Aorta (tissue), 5 donors: ENCODE measurements at regions not wholly inside any gene's neighbourhood (a gene's known extent, or its start where the extent isn't known, plus 50 kb on each side); places are given as distances from the start of the nearest gene placed in this dataset.

Experiments used
- ATAC-seq: fragments of 200-7000 bp; cut with Tn5 transposase; one replicate; pipeline ENCODE4 v1.9.1; 2022; ENCODE audit warnings: moderate library complexity; ENCODE audit not compliant: low FRiP score
- DNase-seq, 2 donors: peaks; one replicate each; pipeline ENCODE4 v3.0.0-alpha.2; 2020
- H3K27ac ChIP-seq, 2 donors: one replicate each; pipeline ENCODE4 v1.5.1; 2013; ENCODE audit warnings: low read length in 2 of 2, mild to moderate bottlenecking in 2 of 2, moderate library complexity in 2 of 2, control low read depth in 1 of 2, inconsistent platforms in 1 of 2, low read depth in 1 of 2
- H3K27me3 ChIP-seq, 2 donors: one replicate each; pipeline ENCODE4 v1.6.1; 2013; ENCODE audit warnings: control low read depth in 1 of 2, low read length in 1 of 2, mild to moderate bottlenecking in 1 of 2, moderate library complexity in 1 of 2; ENCODE audit not compliant: insufficient read depth in 2 of 2, control insufficient read depth in 1 of 2
- H3K36me3 ChIP-seq, 2 donors: one replicate each; pipeline ENCODE4 v1.6.1; 2013; ENCODE audit warnings: control low read depth in 1 of 2, low read length in 1 of 2, mild to moderate bottlenecking in 1 of 2; ENCODE audit not compliant: insufficient read depth in 2 of 2, control insufficient read depth in 1 of 2
- H3K4me1 ChIP-seq, 2 donors: one replicate each; pipeline ENCODE4 v1.6.1; 2013; ENCODE audit warnings: low read length in 2 of 2, control low read depth in 1 of 2, mild to moderate bottlenecking in 1 of 2, moderate library complexity in 1 of 2; ENCODE audit not compliant: insufficient read depth in 2 of 2, control insufficient read depth in 1 of 2
- H3K4me3 ChIP-seq, 2 donors: one replicate each; pipeline ENCODE4 v1.5.1; 2013; ENCODE audit warnings: low read length in 2 of 2, control low read depth in 1 of 2, mild to moderate bottlenecking in 1 of 2
- H3K9me3 ChIP-seq: one replicate; pipeline ENCODE4 v1.6.1; 2013; ENCODE audit warnings: mild to moderate bottlenecking, low read length; ENCODE audit not compliant: control insufficient read depth
- WGBS, 2 donors: extraction: QIAGEN DNeasy Blood & Tissue Kit; methylation state at CpG; one replicate each; pipeline ENCODE4 v1.1.7; 2013; 5-methylcytosine and 5-hydroxymethylcytosine counted together
- intact Hi-C, 2 donors: fragments of 100-400 bp; cut with DNase I; formaldehyde crosslinking; loops; one replicate each; pipeline versions ENCODE4 v1.14.2 to v1.15.0; 2022
- donor health status: healthy with polysubstance abuse.
- donor health status: Bipolar disorder and iron deficiency.
- donor health status: DM: no; HTN: no; CAD: no.
- donor health status: DM: no; HTN: no; CAD: no.
- donor health status: DM: yes; HTN: yes; CAD: no.

DNA sequence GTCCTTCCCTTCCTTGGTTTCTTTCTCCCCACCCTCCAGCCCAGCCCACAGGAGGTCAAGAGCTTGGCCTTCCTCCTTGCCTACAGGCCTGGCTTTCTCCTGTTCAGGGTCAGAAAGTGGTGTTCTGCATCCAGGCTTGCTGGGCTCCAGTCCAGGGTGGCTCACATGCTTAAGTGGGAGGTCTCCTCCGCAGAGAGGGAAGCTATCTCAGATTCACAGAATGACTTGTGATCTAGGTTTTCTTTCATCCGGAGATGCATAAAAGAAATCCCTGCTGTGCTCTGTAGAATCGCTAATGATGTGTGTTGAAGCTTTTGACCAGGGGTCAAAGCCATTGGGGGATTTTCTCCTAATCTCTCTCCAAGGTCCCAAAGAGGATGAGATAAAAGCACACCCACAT, 382.3 kb upstream of the EEF2KMT start:
- ATAC-seq: no peak
- no peaks in the 10 kb centered on the region for H3K27me3 ChIP-seq
- H3K4me3 ChIP-seq: no peak overlapping the region
- intact Hi-C loops: no loop called here
- no peak for DNase-seq
- no peaks in the 10 kb centered on the region for H3K4me1 ChIP-seq
- H3K27ac ChIP-seq: no peak overlapping the region
- H3K36me3 ChIP-seq: no peaks in the 10 kb centered on the region
- 33 to 42% methylated on average over 3 of the region's 3 CpGs for WGBS, 2 donors
- H3K9me3 ChIP-seq: no peaks in the 10 kb centered on the region

DNA sequence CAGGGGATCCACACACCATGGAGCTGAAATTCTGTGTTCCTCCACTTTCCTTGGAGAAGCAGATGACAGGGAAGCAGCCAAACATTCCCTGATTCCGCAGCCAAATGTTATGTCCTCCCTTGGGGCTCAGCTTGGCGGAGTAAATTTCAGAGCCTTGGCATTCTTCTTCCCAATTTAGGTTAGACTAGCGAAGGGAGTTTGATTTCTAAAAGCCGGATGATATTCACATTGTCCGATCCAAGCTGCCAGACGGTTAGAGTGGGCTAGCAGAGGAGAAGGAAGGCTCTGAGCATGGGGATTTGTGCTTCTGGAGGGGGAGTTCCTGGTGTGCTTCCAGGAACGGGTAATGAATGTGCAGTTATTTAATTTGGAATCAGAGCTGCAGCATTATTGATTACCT, 380.4 kb upstream of the EEF2KMT start:
- 36 to 39% methylated on average over 7 of the region's 7 CpGs for WGBS, 2 donors
- no peak for ATAC-seq
- intact Hi-C loops: no loop called here
- Histone ChIP-seq H3K27ac (no peak overlapping the region), H3K4me3 (no peak overlapping the region), H3K36me3 (no peaks in the 10 kb centered on the region), H3K4me1 (no peaks in the 10 kb centered on the region), H3K9me3 (no peaks in the 10 kb centered on the region), H3K27me3 (no peaks in the 10 kb centered on the region)
- DNase-seq: no peak

DNA sequence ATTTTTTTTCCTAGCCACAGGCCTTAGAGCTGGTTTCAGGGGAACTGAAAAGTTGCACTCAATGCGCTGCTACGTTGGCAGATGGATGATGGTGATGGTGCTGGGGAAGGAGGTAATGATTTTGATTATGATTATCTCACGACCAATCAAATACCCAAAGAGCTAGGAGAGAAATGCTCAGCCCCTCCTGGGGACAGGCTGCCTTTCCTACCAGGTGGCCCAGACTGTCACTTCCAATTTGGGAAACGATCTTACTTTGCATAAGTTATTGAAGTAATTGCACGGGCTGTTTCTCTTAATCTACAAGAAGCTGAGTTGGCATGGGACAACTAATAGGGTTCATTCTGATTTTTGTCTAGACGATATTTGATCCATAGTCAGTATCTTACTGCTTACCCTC, 379.7 kb upstream of the EEF2KMT start:
- intact Hi-C loops: no loop called here
- Histone ChIP-seq H3K9me3 (no peaks in the 10 kb centered on the region), H3K27ac (no peak overlapping the region), H3K4me1 (no peaks in the 10 kb centered on the region), H3K27me3 (no peaks in the 10 kb centered on the region), H3K4me3 (no peak overlapping the region), H3K36me3 (no peaks in the 10 kb centered on the region)
- DNase-seq (no peak), ATAC-seq (no peak)
- whole genome bisulfite sequencing, 2 donors: 60 to 66% methylated on average over 6 of the region's 6 CpGs

DNA sequence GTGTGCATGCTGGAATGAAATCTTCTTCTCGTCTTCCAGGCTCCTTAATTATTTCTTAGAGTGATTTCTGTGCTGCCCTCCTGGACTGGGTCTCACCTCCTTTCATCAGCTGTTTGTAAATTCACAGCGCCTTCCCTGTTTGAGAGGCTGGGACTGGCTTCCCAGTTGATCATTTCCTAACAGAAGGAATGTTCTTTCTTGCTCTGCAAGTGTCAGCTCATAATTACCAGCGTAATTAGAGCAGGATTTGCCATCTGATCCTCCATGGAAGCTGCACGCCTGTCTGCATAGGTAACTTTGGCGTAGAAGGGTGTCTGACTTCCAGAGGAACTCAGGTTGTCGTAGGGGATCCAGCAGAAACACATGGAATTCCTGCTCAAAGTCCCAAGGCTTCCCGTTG, 375.0 kb upstream of the EEF2KMT start:
- Histone ChIP-seq H3K27ac (no peak overlapping the region), H3K4me3 (no peak overlapping the region), H3K9me3 (no peaks in the 10 kb centered on the region), H3K4me1 (no peaks in the 10 kb centered on the region), H3K36me3 (no peaks in the 10 kb centered on the region), H3K27me3 (no peaks in the 10 kb centered on the region)
- 45 to 51% methylated on average over 7 of the region's 7 CpGs for WGBS, 2 donors
- ATAC-seq (no peak), DNase-seq (no peak)
- intact Hi-C loops: no loop called here

DNA sequence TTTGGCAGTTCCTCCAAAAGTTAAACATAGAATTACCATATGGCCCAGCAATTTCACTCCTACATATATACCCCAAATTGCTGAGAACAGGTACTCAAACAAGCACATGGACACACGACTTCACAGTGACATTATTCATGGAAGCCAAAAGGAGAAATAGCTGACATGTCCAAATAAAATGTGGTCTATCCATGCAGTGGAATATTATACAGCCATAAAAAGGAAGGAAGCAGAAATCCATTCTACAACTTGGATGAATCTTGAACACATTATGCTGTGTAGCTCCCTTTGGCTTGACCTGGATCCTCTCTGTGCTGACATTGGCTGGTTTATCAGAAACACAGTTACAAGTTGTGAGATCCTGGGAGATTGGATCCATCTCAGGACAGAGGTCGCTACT, 370.9 kb upstream of the EEF2KMT start:
- 68 to 75% methylated on average over 2 of the region's 2 CpGs for WGBS, 2 donors
- no peaks in the 10 kb centered on the region for H3K9me3 ChIP-seq
- intact Hi-C loops: no loop called here

DNA sequence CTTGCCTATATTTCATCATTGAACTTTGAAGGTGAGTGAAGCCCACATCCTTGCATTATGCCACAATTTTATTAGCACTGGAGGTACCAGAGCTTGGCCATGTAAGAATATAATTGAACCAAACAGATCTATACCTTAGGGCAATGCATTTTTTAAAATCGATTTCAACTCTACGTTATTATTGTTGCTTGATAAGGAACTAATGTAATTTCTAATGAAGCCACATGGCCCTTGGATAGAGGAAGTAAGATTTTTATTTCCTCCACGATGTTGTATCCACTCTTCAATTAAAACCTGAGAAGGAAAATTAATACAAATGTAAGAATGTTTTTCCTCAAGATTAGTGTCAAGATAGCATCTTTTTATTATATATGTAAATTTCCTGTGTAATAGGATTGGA, 370.0 kb upstream of the EEF2KMT start:
- WGBS, 2 donors: 82 to 88% methylated on average over 3 of the region's 3 CpGs
- Histone ChIP-seq H3K36me3 (no peaks in the 10 kb centered on the region), H3K9me3 (no peaks in the 10 kb centered on the region), H3K4me3 (no peak overlapping the region), H3K27me3 (no peaks in the 10 kb centered on the region), H3K4me1 (no peaks in the 10 kb centered on the region), H3K27ac (no peak overlapping the region)
- intact Hi-C loops: no loop called here
- ATAC-seq: no peak
- no peak for DNase-seq

More for the DNA sequence above, 370.9 kb upstream of the EEF2KMT start:
- no peaks in the 10 kb centered on the region for H3K27me3 ChIP-seq
- ATAC-seq: no peak
- no peak overlapping the region for H3K4me3 ChIP-seq
- no peak for DNase-seq
- H3K4me1 ChIP-seq: no peaks in the 10 kb centered on the region
- no peaks in the 10 kb centered on the region for H3K36me3 ChIP-seq
- no peak overlapping the region for H3K27ac ChIP-seq

DNA sequence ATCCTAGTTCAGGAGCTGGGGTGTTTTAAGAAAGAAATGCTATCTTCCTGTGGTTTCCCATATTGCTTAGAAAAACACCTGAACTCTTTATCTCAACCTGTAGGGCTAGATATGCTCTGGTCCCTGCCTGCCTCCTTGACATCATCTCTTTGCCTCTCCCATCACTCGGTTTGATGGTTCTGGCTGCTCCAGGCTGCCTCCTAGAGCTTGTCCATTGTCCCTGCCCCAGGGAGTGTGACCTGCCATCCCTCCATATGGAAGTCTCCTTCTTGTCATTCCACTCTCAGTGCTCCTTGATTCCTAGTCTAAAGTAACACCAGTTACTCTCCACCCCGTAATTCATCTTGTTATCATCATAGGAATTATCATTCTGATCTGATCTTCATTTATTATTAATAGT, 369.0 kb upstream of the EEF2KMT start:
- 55 to 57% methylated on average over 2 of the region's 2 CpGs for WGBS, 2 donors
- no peaks in the 10 kb centered on the region for H3K27me3 ChIP-seq
- H3K27ac ChIP-seq: no peak overlapping the region
- intact Hi-C loops: no loop called here
- ATAC-seq (no peak), DNase-seq (no peak)
- no peaks in the 10 kb centered on the region for H3K9me3 ChIP-seq
- H3K4me3 ChIP-seq: no peak overlapping the region
- H3K4me1 ChIP-seq: no peaks in the 10 kb centered on the region
- no peaks in the 10 kb centered on the region for H3K36me3 ChIP-seq

DNA sequence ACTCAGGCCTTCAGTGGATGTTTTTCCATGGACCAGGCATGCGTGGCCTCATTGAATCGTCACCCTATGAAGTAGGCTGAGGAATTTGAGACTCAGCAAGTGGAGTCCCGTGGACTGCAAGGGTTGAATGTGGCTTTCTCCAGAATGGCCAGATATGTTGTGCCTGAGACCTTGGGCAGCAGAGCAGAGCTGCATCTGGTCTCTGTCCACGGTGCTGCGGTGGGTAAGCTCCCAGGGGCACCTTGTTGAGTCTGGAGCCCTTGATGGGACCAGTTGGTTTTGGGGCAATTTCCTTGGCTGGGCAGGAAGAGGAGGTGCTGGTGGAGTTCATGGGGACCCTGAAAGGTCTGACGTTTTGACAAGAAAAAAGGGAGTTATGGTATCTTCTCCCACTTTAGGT, 368.1 kb upstream of the EEF2KMT start:
- intact Hi-C loops: no loop called here
- no peaks in the 10 kb centered on the region for H3K9me3 ChIP-seq
- H3K27me3 ChIP-seq: no peaks in the 10 kb centered on the region
- WGBS, 2 donors: 66 to 75% methylated on average over 6 of the region's 6 CpGs
- H3K4me1 ChIP-seq: no peaks in the 10 kb centered on the region
- H3K27ac ChIP-seq: no peak overlapping the region
- no peaks in the 10 kb centered on the region for H3K36me3 ChIP-seq
- no peak for ATAC-seq
- DNase-seq: no peak
- no peak overlapping the region for H3K4me3 ChIP-seq

DNA sequence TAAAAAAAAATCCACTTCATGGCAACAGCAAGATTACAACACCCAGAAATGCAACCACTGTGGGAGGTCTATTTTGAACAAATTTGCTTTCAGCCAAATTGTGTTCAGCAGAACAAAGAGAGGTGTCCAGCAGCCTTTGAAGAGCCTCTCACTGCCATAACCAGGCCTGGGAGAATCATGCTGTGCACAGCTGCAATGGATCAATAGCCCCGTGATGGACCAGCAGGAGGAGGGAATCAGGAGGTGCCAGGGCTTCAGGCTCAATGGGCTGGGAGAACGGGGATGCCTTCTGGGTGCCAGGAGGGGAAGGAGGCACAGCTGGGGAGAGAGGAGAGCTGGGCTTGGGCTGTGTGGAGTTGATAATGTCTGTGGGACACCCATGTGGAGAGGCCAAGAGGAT, 366.2 kb upstream of the EEF2KMT start:
- H3K4me1 ChIP-seq: no peaks in the 10 kb centered on the region
- intact Hi-C loops: no loop called here
- no peak overlapping the region for H3K4me3 ChIP-seq
- no peak overlapping the region for H3K27ac ChIP-seq
- ATAC-seq (no peak), DNase-seq (no peak)
- H3K9me3 ChIP-seq: no peaks in the 10 kb centered on the region
- no peaks in the 10 kb centered on the region for H3K27me3 ChIP-seq
- H3K36me3 ChIP-seq: no peaks in the 10 kb centered on the region
- WGBS, 2 donors: 34% methylated on average over 2 of the region's 2 CpGs
